ENCODE measurements at regions not wholly inside any gene's neighbourhood (a gene's known extent, or its start where the extent isn't known, plus 50 kb on each side); places are given as distances from the start of the nearest gene placed in this dataset.
"Not testable (repeated sequence)": the region's sequence is repeated elsewhere in the genome, so short reads cannot be mapped to it uniquely, and the experiment has no call there.

DNA sequence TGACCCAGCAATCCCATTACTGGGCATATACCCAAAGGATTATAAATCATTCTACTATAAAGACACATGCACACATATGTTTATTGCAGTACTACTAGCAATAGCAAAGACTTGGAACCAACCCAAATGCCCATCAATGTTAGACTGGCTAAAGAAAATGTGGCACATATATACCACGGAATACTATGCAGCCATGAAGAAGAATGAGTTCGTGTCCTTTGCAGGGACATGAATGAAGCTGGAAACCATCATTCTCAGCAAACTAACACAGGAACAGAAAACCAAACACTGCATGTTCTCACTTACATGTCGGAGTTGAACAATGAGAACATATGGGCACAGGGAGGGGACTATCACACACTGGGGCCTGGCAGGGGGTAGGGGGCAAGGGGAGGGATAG is 183.0 kb downstream of the HACE1 start:
- not testable (repeated sequence) for H3K9me3 ChIP-seq (ENCODE audit: insufficient read depth, low read length); H3K4me2 ChIP-seq (ENCODE audit: low read length); H3K27ac ChIP-seq (ENCODE audit: low read length); H3K4me3 ChIP-seq (ENCODE audit: low read length); H3K79me2 ChIP-seq (ENCODE audit: low read length); H2AFZ ChIP-seq (ENCODE audit: low read depth, low read length); H3K36me3 ChIP-seq (replicated peaks; ENCODE audit: low read depth, low read length); H3K27me3 ChIP-seq (ENCODE audit: low read depth, low read length); H4K20me1 ChIP-seq (ENCODE audit: insufficient read depth, low read length); H3K4me1 ChIP-seq (ENCODE audit: low read length); H3K9ac ChIP-seq (ENCODE audit: low read length)

DNA sequence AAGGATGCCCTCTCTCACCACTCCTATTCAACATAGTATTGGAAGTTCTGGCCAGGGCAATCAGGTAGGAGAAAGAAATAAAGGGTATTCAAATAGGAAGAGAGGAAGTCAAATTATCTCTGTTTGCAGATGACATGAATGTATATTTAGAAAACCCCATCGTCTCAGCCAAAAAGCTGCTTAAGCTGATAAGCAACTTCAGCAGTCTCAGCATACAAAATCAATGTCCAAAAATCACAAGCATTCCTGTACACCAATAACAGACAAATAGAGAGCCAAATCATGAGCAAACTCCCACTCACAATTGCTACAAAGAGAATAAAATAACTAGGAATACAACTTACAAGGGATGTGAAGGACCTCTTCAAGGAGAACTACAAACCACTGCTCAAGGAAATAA is 184.6 kb downstream of the HACE1 start:
- not testable (repeated sequence) for H4K20me1 ChIP-seq (ENCODE audit: insufficient read depth, low read length); H3K36me3 ChIP-seq (replicated peaks; ENCODE audit: low read depth, low read length); H3K9ac ChIP-seq (ENCODE audit: low read length); H3K79me2 ChIP-seq (ENCODE audit: low read length); H2AFZ ChIP-seq (ENCODE audit: low read depth, low read length); H3K27me3 ChIP-seq (ENCODE audit: low read depth, low read length); H3K4me2 ChIP-seq (ENCODE audit: low read length); H3K27ac ChIP-seq (ENCODE audit: low read length); H3K4me3 ChIP-seq (ENCODE audit: low read length); H3K4me1 ChIP-seq (ENCODE audit: low read length); H3K9me3 ChIP-seq (ENCODE audit: insufficient read depth, low read length)

GRCh38 chr6:104673078-104673477 is 186.6 kb downstream of the HACE1 start:
- H3K4me1 ChIP-seq (ENCODE audit: low read length); H3K36me3 ChIP-seq (replicated peaks; ENCODE audit: low read depth, low read length); H3K9ac ChIP-seq (ENCODE audit: low read length); H3K27me3 ChIP-seq (ENCODE audit: low read depth, low read length); H3K4me2 ChIP-seq (ENCODE audit: low read length); H3K4me3 ChIP-seq (ENCODE audit: low read length); H3K79me2 ChIP-seq (ENCODE audit: low read length); H4K20me1 ChIP-seq (ENCODE audit: insufficient read depth, low read length); H2AFZ ChIP-seq (ENCODE audit: low read depth, low read length); H3K9me3 ChIP-seq (ENCODE audit: insufficient read depth, low read length); H3K27ac ChIP-seq (ENCODE audit: low read length): not testable (repeated sequence)

GRCh38 chr6:104671591-104671891 is 188.2 kb downstream of the HACE1 start:
- H3K4me2 ChIP-seq (ENCODE audit: low read length); H3K27me3 ChIP-seq (ENCODE audit: low read depth, low read length); H2AFZ ChIP-seq (ENCODE audit: low read depth, low read length); H3K36me3 ChIP-seq (replicated peaks; ENCODE audit: low read depth, low read length); H3K9ac ChIP-seq (ENCODE audit: low read length); H3K9me3 ChIP-seq (ENCODE audit: insufficient read depth, low read length); H3K27ac ChIP-seq (ENCODE audit: low read length); H3K4me1 ChIP-seq (ENCODE audit: low read length); H3K4me3 ChIP-seq (ENCODE audit: low read length); H4K20me1 ChIP-seq (ENCODE audit: insufficient read depth, low read length); H3K79me2 ChIP-seq (ENCODE audit: low read length): not testable (repeated sequence)

- not testable (repeated sequence) for H3K9me3 ChIP-seq (ENCODE audit: insufficient read depth, low read length); H3K36me3 ChIP-seq (replicated peaks; ENCODE audit: low read depth, low read length); H3K27ac ChIP-seq (ENCODE audit: low read length); H3K4me1 ChIP-seq (ENCODE audit: low read length); H3K27me3 ChIP-seq (ENCODE audit: low read depth, low read length); H2AFZ ChIP-seq (ENCODE audit: low read depth, low read length); H3K4me3 ChIP-seq (ENCODE audit: low read length); H3K9ac ChIP-seq (ENCODE audit: low read length); H3K79me2 ChIP-seq (ENCODE audit: low read length); H4K20me1 ChIP-seq (ENCODE audit: insufficient read depth, low read length); H3K4me2 ChIP-seq (ENCODE audit: low read length)
These were observed 188.7 kb downstream of the HACE1 start for GRCh38 chr6:104670834-104671590.

DNA sequence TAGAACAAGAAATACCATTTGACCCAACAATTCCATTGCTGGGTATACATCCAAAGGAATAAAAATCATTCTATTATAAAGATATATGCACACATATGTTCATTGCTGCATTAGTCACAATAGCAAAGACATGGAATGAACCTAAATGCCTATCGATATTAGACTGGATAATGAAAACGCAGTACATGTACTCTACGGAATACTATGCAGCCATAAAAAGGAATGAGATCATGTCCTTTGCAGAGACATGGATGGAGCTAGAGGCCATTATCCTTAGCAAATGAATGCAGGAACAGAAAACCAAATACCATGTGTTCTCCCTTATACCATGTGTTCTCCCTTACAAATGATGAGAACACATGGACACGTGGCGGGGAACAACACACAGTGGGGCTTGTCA is 190.2 kb downstream of the HACE1 start:
- no peak for TF ChIP-seq EZH2phosphoT487 (IDR thresholded peaks at IDR 0.05; ENCODE audit: low read depth)
- TF ChIP-seq, protein P1, sequence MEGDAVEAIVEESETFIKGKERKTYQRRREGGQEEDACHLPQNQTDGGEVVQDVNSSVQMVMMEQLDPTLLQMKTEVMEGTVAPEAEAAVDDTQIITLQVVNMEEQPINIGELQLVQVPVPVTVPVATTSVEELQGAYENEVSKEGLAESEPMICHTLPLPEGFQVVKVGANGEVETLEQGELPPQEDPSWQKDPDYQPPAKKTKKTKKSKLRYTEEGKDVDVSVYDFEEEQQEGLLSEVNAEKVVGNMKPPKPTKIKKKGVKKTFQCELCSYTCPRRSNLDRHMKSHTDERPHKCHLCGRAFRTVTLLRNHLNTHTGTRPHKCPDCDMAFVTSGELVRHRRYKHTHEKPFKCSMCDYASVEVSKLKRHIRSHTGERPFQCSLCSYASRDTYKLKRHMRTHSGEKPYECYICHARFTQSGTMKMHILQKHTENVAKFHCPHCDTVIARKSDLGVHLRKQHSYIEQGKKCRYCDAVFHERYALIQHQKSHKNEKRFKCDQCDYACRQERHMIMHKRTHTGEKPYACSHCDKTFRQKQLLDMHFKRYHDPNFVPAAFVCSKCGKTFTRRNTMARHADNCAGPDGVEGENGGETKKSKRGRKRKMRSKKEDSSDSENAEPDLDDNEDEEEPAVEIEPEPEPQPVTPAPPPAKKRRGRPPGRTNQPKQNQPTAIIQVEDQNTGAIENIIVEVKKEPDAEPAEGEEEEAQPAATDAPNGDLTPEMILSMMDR (IDR thresholded peaks at IDR 0.05; ENCODE audit: low read depth, low read length): no peak
- Histone ChIP-seq H3K36me3 (replicated peaks; ENCODE audit: low read depth, low read length) (no peaks in the 10 kb centered on the region), H3K79me2 (ENCODE audit: low read length) (no peaks in the 10 kb centered on the region), H4K20me1 (ENCODE audit: insufficient read depth, low read length) (no peaks in the 10 kb centered on the region), H3K4me2 (ENCODE audit: low read length) (no peak overlapping the region), H3K27ac (ENCODE audit: low read length) (no peak overlapping the region), H3K9ac (ENCODE audit: low read length) (no peak overlapping the region), H2AFZ (ENCODE audit: low read depth, low read length) (no peak overlapping the region), H3K4me3 (ENCODE audit: low read length) (no peak overlapping the region), H3K4me1 (ENCODE audit: low read length) (no peaks in the 10 kb centered on the region), H3K9me3 (ENCODE audit: insufficient read depth, low read length) (no peaks in the 10 kb centered on the region), H3K27me3 (ENCODE audit: low read depth, low read length) (no peaks in the 10 kb centered on the region)
